ENCODE measurements at regions not wholly inside any gene's neighbourhood (a gene's known extent, or its start where the extent isn't known, plus 50 kb on each side); places are given as distances from the start of the nearest gene placed in this dataset.

DNA sequence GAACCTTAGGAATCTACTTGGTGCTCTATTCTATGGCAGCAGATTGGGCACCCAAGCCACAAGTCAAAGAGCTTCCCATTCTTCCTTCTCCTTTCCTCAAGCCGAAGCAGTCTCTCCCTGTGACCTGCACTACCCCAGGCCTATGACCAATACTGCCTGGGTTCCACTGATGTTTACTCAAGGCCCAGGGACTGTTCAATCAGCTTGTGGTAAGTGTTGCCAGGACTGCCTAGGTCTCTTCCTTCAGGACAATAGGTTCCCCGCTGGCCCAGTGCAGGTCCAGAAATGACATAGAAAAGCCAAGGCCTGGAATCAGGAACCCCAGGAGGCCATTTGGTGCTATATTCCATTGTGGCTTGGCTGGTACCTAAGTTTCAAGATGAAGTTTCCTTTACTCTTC lies 397.9 kb downstream of the ZIC4 start:
- DNase-seq: no peak

DNA sequence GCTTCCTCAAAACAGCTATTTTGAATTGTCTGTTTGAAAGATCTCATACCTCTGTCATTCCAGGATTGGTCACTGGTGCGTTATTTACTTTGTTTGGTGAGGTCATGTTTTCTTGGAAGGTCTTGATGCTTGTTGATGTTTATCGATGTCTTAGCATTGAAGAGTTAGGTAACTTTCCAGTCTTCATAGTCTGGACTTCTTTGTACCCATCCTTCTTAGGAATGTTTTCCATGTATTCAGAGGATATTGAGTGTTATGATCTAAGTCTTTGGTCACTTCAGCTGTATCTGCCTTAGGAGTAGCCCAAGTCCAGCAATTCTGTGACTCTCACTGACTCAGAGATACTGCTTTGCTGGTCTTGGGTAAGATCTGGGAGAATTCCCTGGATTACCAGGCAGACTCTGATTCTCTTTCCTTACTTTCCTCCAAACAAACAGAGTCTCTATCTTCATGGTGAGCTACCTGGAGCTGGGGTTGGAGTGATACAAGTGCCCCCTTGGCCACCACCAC lies 398.6 kb downstream of the ZIC4 start:
- no peak for DNase-seq

DNA sequence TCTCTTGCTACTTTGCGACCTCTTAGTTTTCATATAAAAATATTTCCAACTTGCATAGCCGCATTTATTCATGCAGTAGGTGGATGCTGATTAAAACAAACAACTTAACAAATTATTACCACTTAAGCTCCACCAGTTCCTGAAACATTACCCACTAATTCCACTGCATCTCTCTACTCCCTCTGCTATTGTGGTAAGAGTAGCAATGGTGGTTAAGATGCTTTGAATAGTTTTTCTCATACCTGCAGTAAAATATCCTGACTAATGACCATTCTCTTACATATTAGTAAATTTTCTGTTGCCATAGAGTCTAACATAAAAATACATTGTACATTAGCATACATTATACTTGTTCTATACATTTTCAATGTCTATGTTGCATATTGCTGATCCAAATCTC lies 397.6 kb upstream of the PLSCR5 start:
- no peak for DNase-seq

DNA sequence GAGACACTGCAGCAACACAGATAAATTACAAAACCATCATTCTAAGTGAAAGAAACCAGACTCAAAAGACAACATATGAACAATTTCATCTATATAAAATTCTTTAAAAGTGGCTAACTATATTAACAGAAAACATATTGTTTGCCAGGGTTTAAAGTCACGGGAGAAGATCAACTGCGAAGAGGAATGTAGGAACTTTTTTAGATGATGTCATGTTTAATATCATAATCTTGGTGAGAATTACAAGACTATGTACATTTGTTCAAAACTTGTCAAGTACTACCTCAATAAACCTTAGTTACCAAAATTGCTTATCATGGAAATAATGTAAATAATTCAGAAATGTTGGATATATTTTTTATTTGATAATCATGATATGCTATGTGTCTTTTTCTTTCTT lies 395.1 kb upstream of the PLSCR5 start:
- no peak for DNase-seq

DNA sequence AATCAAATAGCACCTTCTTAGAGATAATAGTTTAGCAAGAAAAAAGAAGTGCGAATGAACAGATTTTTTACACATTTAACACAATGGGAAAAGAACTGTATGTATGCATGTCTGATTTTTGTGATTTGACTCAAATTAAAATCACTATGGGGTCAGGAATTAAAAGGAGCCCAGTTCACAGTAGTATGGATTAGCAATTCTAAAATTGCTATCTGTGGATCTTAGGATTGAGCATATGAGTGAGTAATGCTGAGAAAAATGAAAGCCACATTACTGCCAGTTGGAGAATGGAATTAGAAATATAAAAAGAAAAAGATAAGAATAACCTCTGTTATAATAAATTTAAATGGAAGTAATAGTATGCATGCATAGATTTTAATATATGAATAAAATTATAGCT lies 386.8 kb upstream of the PLSCR5 start:
- DNase-seq: no peak

DNA sequence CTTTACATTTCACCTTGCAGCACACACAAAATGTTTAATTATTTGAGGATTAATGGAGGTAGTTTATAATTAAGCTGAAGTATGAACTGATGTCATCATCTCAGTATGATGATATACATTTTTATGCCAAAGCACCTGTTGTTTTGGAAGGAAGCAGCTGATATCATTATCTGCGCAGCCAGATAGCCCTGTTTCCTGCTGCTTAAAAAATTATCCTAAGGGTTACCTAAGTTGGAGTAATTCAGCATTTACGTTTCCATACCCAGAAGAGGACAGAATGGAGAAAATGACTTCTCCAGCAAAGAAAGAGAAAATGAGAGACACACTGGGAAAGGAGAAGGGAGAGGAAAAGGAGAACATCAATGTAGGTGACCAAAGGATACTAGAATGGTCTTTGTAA lies 370.3 kb upstream of the PLSCR5 start:
- no peak for DNase-seq

DNA sequence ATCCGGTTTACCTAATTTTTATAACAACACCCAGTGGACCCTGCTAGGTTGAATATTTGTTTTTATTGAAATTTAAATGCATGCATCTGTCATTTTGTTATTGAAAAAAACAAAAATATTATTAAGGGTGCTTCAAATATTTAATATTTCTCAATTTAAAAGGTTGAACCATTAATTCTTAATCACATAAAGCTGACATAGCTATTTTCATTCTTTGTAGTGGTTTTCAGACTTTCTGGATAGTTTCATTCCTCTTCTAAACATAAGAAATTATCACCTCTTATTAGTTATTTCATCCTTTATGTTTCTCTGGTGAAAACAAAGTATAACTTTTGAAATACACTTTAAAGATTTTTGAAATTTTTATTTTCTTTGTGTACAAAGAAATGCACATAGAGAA lies 369.9 kb upstream of the PLSCR5 start:
- DNase-seq: no peak

DNA sequence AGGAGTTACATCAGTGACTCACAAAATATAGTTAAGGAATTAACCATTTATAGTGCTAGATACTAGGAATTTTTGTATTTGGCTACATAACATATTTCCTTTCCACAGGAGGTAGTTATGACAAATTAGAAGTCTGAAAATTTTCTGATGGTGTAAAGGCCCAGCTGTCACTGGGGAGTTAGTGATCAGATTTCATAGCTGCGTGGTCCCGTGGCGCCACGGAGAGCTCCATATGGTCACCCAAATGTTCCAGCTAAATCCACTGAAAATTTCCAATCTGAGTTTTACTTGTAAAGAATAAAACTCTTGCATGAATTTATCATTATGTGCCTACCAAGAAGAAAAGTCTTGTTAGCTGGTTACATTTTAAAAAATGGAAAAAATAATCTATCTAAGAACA lies 368.9 kb upstream of the PLSCR5 start:
- DNase-seq: no peak

DNA sequence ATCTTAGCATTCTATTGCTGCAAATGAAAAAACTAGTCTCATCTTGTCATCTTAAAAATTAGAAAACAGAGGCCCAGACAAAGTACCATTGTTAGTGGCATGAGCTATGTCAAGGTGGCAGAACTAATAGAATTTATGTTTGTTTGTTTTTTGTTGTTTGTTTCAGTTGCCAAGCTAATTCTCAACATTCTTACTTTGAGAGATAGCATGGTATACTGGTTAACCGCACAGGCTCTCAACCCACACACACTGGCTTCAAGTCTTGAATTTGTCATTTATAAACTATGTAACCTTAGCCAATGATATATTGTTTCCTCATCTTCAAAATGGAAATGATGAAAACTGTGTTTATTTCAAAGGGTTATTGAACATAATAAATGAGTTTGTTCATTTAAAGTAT lies 367.6 kb upstream of the PLSCR5 start:
- DNase-seq: no peak

DNA sequence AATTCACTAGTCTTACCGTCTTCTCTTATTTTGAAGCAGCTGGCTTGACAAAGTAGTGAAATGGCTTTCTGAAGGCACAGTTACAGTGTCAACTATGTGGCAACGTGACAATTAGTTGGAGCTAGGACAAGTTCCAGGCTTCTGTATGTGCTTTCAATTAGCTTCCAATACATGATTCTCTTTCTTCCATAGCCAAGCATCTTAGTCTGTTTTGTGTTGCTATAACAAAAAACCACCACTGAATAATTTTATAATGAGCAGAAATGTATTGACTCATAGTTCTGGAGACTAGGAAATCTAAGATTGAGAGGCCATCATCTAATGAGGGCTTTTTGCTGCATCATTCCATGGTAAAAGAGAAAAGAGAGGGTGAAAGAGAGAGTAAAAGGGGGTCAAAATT lies 365.1 kb upstream of the PLSCR5 start:
- no peak for DNase-seq

DNA sequence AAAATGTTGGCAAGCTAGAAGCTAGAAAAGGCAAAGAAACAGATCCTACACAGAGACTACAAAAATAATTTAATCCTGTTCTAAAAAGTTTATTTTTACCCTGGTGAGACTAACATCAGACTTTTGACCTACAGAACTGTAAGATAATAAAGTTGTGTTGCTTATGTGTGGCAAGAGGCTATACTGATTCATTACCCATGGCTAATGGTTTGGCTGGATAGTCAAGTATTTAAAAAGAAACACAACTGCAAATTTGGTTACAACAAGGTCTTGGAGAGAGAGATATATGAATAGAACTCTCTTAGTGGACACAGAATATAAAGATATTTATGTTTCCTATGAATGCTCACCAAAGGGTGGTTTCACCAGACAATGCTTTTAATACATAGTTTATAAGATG lies 364.2 kb upstream of the PLSCR5 start:
- no peak for DNase-seq

DNA sequence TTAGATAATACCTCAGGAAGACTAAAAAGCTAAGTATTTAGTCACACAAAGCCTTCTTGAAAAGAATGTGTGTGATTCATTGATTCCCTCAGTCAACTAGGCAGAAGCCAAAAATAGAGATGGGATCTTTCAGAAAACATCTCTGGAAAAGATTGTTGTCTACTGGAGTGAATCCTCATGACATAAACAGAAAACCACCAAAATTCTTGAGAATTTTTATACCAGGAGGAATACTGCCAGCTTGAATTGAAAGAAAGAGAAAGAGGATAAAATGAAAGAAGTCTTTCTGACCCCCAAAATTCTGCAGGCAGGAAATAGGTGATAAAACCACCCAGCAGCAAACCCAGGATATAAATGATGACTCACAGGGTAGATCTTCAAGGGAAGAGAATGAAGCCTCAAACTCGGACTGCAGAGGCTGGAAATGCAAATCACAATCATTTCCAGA lies 363.1 kb upstream of the PLSCR5 start:
- DNase-seq: peak; percentile 27

DNA sequence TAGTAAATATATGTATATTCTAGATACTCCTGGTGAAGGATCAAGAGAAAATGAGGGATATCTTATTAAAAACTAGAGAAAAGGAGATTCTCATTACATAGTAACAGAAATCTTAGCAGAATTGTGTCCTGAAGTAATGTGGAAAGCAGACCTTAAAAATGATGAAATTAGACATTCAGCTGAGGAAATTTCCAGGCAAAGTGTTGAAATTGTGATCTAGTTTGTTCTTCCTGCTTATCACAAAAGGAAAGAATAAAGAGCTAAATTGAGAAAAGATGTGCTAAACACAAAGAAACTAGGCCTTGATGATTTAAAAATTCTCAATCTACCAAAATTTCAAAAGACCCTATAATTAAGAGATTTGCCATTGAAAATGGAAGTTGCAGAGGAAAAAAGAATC lies 362.6 kb upstream of the PLSCR5 start:
- DNase-seq: peak; percentile 15

DNA sequence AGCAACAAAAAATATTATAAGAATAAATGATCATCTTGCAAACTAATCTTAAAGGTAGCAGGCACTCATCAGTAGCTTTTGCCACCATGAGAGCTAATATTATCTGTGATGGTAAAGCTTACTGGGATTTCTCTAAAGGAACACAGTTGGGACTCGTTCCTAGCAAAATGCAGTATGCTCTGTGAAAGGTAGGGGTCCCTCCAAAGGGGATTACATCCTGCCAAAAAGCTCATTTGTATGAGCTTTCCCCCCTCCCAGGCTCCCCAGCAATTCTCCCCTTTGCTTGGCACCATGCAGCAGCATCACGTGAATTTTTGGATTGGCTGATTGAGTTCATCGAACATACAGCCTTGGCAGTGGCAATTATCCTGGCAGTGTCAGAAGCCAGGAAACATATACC lies 361.0 kb upstream of the PLSCR5 start:
- no peak for DNase-seq

DNA sequence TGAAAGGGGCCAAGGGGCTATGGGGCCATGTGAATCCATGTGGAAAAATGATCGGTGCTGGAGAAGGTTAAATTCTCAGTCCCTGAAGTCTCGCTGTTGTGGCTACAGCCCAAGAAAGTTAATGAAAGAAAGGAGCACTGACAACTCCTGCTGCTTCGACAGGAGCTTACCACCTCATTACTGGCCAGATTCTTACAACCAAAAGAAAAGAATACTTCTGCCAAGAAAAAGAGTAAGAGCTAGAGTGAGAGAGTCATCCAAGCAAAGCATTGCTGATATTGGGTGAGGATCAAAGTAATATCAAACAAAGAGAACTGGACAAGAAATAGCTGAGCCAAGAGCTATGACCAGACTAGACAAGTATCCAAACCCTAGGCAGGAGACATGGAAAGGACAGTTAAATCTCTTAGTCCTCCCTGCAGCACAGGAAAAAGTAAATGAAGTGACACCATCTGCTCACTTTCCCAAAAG lies 348.4 kb upstream of the PLSCR5 start:
- DNase-seq: no peak

DNA sequence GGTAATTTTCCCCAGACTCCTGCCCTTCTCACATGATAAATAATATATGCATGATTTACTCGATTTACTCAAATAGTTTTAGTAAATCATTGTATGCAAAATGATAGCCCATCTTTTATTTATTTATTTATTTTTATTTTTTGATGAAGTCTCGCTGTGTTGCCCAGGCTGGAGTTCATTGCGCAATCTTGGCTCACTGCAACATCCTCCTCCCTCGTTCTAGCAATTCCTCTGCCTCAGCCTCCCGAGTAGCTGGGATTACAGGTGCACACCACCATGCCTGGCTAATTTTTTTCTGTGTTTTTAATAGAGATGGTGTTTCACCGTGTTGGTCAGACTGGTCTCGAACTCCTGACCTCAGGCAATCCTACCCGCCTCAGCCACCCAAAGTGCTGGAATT lies 343.8 kb upstream of the PLSCR5 start:
- no peak for DNase-seq

DNA sequence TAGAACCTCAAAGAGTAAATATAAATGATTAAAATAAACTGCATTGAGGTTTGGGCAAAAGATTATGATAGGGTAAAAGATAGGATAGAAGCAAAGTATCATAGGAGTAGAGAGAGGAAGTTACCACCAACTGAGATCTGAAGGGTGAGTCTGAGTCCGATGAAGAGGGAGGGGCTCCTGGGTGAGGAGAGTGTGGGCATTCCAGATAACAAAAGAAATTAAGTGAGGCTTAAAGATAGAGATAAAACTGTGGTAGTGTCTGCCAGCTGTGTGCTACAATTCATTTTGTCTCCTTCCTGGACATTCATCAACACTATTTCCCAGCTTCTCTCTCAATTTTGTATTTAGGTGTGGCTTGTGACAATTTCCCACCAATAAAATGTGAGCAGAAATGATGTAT lies 343.0 kb upstream of the PLSCR5 start:
- peak; percentile 89 for DNase-seq

DNA sequence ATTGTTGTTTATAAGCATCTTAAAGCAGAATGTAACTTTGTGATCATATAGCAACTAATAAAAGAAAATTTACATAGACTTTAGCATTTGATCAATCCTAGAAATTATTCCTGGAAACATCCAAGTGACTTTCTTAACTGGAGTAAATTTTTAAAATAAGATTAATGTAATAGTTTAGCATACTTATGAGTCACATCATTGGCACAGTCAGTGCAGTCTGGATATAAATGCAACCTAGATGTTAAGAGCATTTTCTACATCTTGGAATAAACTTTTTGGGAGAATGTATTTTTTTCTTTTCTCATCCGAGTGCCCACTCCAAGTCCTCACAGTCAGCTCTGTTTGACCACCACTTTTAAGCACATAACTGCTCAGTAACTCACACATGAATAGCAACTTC lies 324.6 kb upstream of the PLSCR5 start:
- no peak for DNase-seq

DNA sequence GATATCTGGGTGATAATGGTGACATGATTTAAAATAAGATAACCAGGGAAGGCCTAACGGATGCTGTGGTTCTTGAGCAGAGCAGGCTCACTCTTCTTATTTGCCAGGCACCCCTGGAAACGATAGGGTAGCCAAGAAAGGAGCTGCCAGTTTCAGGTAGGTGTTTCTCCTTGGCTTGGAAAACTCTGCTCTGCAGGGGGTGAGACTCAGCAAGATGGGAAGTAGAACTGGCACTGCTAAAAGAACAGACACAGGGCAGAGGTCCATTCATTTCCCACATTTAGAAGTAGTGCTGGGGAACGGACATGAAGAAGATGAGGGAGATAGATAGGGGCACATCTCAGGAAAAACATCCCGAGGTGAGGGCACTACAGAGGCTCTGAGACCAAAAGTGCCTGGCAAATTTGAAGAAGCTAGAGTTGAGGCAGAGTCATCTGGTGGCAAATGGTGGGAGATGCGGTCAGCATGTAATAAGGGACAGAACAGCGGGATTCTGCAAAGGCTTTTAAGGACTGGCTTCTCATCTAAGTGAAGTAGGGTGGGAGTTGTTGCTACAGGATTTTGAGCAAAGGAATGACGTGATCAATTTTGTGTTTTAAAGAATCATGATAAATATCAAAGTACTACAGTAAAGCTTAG lies 323.4 kb upstream of the PLSCR5 start:
- no peak for DNase-seq

DNA sequence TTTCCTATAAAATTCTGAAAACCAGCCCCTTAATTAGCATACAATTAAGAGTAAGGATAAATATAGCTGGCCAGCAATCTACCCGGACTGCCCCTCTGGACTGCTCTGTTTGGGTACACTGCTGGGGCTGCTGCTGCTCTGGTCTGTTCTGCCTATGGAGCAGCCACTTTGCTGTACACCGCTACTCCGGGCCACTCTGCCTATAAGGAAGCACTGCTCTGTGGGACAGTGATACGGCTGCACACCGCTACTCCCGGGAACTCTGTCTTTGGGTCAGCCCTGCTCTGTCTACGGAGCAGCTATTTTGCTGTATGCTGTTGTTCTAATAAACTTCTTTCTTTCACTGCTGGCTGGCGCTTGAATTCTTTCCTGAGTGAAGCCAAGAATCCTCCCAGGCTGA lies 316.5 kb upstream of the PLSCR5 start:
- DNase-seq: no peak

DNA sequence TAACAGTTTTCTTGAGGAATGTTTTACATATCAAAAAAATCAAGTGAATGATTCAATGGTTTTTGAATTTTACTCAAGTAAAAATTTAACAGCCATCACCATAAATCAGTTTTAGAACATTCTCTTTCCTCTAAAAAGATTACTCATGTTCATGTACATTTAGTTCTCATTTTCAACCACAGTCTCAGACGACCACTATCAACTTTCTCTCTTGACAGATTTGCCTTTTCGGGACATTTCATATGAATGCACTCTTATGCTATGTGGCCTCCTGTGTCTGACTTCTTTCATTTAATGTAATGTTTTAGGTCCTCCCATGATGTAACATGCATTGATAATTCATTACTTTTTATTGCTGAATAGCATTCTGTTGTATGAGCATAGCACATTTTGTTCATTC lies 309.3 kb upstream of the PLSCR5 start:
- DNase-seq: no peak

DNA sequence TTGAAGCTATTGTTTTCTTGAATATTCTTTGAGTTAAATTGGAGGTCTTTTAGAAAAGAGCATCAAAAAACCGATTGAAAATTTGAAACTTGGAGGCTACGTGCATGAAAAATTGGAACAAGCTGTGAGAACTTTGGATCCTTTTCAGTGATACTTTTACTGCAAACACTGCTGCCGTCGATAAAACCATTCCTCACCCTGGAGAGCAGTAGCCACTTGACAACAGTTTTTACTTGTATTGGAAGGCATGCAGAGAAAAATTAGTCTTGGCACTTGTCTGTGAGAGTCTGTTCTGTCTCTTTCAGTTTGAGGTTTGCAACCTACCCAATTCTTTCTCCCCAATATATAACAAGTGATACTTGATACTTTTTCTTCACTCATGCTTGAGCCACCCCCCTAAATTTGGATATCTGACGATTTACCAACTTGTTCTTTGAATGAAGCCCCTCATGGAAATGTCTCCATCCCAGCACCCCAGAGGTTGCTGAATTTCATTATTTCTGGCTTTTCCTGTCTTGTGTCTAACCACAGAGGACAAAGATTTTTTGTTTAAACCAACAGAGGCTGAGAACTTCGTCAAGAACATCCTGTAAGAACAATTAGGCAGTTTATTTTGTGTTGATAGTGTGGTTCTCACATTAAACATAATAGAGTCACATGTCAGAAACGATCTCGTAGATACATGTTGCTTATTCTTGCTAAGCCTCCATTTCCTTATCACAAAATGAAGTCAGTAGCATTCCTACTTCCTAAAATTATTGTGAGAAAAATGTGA lies 307.3 kb upstream of the PLSCR5 start:
- no peak for DNase-seq

DNA sequence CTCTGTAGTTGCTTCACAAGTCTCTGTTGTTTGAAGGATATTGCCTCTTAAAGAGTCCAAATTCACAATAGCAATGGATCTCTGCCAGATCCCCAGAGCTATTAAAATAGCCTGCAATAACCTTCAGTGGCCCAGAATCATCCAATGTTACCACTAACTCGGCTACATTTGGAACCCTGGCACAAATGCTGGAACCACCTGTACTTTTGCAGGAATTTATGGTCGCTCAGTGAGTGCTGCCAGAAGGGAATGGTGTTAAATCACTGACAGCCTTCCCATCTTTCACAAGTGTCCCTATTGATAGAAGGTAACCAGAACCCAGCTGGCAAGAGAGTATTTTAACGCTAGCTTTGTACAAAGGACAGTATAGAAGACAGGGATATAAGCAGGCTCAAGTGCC lies 298.8 kb upstream of the PLSCR5 start:
- no peak for DNase-seq

DNA sequence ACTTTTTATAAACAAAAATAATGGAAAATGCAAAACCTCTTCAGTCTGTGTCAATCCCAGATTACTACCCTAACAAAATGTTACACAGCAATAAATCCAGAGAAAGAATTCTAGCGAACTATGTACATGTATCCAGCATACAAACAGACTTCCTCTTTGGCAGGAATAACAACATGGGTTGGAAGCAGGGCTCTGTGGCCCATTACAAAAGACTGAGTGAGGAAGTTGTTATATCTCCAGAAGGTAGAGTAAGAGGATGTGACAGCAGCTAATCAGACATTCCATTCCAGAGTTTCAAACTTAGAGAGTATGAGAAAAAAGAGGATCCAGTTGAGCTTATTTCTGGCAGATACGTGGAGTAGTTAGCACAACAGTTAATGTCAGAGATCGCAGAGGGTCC lies 294.0 kb upstream of the PLSCR5 start:
- DNase-seq: peak; percentile 62

DNA sequence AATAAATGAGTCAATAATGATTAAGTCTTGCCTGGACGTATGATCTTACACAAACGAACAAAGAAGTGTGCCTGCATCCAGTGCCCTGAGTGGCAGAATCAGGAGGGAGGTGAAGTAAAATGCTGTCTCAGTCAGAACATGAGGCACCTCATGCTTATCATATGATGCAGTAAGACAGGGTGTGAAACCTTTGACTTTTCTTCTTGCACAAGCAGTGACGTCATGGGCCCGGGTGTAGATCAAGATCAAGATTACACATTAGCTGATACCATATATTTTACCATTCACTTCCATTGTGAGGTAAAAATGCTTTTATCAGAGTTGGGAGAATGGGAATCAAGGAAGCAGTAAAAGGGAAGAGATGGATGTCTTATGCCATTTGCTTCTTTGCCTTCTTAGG lies 291.6 kb upstream of the PLSCR5 start:
- DNase-seq: no peak
